Liver (tissue), 2 donors: ENCODE measurements at regions not wholly inside any gene's neighbourhood (a gene's known extent, or its start where the extent isn't known, plus 50 kb on each side); places are given as distances from the start of the nearest gene placed in this dataset.

Experiments
- ZBTB33 ChIP-seq: IDR thresholded peaks from 2 replicates; pipeline ENCODE4 v1.6.1; 2016; ENCODE audit warnings: antibody characterized with exemption
- TF ChIP-seq, protein P1 (sequence below): fragments of 150-350 bp; IDR thresholded peaks from 2 replicates; pipeline ENCODE4 v1.5.1; 2017; ENCODE audit warnings: improper control_type of control experiment, low read depth, low read length; ENCODE audit not compliant: missing input control
- donor health status: healthy.

DNA sequence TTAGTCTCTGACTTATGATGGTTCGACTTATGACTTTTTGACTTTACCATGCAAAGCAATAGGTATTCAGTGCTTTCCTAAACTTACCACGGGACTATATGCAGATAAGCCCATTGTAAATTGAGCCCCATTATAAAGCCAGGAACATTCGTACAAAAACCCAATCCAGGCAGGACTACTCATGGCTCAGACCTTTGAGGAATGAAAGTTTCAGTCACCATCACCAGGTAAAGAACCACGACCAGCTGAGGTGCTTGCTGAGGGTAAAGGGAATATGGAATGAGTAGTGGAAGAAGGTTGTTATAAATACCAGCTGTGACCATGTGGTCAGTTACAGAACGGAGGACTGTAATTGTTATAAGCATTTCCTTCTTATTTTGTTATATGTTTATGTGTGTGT lies 54.9 kb upstream of the BNC1 start:
- TF ChIP-seq, protein P1, sequence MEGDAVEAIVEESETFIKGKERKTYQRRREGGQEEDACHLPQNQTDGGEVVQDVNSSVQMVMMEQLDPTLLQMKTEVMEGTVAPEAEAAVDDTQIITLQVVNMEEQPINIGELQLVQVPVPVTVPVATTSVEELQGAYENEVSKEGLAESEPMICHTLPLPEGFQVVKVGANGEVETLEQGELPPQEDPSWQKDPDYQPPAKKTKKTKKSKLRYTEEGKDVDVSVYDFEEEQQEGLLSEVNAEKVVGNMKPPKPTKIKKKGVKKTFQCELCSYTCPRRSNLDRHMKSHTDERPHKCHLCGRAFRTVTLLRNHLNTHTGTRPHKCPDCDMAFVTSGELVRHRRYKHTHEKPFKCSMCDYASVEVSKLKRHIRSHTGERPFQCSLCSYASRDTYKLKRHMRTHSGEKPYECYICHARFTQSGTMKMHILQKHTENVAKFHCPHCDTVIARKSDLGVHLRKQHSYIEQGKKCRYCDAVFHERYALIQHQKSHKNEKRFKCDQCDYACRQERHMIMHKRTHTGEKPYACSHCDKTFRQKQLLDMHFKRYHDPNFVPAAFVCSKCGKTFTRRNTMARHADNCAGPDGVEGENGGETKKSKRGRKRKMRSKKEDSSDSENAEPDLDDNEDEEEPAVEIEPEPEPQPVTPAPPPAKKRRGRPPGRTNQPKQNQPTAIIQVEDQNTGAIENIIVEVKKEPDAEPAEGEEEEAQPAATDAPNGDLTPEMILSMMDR = no peak
- TF ChIP-seq ZBTB33 = no peak
